ENCODE measurements at regions not wholly inside any gene's neighbourhood (a gene's known extent, or its start where the extent isn't known, plus 50 kb on each side); places are given as distances from the start of the nearest gene placed in this dataset.
"Not testable (repeated sequence)": the region's sequence is repeated elsewhere in the genome, so short reads cannot be mapped to it uniquely, and the experiment has no call there.

DNA sequence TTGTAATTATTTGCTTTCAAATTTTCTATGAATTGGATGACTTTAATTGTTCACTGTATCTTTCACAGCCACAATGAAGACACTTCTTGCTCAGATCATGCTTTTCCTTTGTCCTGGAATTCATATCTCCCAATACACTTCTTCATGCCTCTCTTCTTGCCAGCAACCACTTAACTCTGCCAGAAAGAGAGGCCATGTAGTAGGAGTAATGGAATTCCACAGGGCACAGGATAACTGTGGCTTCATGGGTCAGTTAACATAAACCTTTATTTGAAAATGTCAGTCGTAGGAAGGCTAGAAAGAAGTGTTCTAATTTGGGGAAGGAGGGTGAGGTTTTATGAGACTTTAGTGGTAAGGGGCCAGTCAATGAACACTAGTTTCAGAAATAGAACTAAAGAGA lies 190.3 kb downstream of the TMEM167A start:
- no peak for DNase-seq

DNA sequence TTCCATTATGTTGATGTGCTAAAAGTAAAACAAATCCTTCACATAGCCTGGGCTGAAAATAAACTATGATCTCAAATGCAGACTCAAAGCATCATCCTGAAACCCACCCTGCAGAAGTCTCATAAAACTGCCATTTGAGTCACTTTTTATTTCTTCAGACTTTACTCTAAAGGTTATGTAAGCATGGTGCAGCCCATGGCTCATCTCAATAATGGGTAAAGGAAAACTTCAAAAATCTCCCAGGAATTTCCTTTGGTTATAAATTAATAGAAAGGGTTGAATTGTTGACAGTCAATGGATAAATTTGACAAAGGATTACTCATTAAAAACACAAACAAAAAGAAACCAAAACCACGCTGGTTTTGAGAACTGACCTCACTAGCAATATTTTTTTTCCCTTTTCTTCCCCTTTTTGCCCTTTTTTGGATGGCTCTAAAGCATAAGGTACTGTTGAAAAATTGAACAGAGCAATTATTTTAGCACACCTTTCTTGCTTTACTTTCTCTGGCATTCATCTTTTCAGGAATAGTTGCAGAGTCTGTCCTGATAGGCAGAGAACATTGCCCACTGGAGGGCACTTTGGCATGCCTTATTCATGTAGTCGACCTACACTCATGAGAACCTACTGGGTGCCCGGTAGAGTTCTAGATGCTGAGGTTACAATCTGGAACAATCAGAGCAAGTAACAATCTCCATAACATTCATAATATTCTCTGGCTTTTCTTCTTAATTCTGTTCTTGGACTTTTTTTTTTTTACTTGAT lies 191.4 kb downstream of the TMEM167A start:
- DNase-seq: peak; percentile 77

DNA sequence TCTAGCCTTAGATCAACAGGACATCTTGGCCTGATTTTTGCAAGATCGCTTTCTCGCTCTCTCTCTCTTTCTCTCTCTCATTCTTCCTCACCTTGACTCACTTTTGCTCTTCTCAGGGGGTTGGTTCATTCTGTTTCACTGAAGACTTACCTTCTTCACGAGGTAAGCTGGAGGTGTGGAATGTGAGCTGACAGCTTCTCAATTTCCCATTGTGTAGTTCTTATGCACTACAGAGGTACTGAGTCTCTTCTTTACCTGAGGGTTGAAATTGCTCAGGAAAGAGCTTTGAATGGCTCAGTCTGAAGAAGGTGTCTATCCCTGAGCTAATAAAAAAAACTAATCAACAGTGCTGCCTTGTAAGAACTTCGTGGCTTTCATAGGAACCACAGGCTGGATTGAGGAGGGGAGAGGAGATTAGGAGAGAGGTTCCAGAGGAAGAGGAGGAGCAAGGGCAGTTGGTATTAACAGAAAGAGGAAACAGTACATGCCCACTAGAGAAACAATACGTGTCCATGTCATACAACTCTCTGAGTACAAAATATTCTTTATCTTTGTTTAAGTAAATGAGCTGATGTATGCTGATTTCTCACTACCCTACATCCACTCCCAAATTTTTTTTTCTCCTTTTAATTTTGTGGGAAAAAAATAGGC lies 192.2 kb downstream of the TMEM167A start:
- DNase-seq: peak; percentile 9

DNA sequence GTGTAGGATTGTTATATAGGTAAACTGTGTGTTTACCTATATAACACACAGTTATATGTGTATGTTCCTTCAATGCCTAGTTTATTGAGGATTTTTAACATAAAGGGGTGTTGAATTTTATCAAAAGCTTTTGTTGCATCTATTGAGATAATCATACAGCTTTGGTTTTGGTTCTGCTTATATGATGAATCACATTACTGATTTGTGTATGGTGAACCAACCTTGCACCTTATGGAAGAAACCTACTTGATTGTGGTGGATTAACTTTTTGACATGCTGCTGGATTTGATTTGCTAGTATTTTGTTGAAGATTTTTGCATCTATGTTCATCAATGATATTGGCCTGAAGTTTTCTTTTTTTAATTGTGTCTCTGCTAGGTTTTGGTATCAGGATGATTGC lies 194.9 kb downstream of the TMEM167A start:
- DNase-seq: no peak

DNA sequence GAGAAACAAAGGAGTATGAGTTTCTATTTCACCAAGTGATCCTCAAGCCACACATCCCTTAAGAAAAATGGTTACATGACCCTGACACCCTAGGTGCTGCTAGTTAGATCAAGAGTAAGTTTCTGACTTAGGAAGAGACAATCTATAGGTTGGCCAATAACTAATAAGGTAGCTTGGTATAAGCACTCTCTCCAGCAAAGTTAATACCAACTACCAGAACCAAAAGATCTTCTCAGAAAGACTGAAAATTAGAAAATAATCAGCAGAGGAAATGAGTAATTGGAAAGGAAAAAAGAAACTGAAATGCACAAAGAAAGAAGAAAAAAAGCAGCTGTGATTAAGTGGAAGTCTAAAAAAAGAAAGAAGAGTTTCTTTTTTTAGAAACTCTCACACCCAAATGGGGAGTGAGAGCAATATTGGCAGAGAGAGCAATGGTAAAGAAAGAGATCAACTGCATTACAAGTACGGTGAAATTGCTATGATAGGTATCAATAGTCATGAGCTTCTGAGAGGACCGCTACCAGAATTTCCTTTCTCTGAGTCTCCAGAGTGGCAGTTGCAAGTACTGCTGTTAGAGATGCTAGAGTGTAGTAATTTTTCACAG lies 195.5 kb downstream of the TMEM167A start:
- peak; percentile 41 for DNase-seq

DNA sequence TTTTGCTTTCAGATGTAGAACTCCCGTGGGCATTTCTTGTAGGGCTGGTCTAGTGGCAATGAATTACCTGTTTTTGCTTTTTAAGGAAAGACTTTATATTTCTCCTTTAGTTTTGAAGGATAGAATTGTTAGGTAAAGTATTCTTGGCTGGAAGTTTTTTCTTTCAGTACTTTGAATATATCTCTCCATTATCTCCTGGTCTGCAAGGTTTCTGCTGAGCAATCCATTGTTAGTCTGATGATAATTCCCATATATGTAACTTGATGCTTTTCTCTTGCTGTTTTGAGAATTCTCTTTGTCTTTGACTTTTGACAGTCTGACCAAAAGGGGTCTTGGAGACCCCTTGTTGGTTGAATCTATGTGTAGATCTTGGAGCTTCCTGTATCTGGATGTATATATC lies 198.1 kb downstream of the TMEM167A start:
- DNase-seq: no peak

DNA sequence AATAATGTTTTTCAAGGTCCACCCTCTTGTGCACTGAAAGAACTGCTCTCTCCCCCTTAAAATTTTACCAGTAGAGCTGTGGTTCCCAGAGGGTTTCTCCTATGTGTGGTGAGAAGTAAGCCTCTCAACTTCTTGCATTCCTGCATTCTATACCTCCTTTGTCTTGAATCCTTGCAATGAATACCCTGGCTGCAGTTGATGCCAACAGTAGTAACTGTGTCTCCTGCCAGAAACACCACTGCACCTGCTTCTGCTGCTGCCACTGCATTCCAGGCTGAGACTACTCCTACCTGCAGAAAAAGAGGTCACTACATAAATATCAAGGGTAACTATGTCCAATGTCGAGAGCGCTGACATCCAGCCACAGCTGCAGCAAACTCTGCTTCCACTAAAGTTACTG lies 203.7 kb downstream of the TMEM167A start:
- no peak for DNase-seq

DNA sequence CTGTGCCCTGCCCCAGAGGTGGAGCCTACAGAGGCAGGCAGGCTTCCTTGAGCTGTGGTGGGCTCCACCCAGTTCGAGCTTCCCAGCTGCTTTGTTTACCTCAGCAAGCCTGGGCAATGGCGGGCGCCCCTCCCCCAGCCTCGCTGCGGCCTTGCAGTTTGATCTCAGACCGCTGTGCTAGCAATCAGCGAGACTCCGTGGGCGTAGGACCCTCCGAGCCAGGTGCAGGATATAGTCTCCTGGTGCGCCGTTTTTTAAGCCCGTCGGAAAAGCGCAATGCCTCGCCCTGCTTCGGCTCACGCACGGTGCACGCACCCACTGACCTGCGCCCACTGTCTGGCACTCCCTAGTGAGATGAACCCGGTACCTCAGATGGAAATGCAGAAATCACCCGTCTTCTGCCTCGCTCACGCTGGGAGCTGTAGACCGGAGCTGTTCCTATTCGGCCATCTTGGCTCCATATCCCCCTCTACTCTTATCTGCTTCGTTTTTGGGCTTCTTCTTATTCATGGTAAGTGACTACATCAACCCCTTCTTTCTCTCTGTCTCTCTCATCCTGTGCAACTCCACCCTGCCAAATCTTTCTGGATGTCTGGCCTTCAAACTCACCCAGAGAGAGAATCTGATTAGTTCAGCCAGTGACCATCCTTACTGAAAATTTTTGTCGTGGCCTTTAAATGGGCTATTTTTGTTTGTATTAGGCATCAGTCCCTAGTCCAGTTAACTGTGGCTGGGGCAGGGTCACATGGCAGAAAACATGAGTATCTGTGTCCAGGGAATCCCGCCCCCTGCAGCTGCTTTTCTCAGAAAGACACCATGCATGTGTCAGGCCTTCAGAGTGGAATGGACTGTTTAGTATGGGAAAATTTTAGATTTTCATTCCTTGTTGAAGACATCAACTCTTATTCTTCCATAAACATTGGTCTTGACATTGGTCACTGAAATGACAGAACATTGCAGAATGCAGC lies 204.6 kb downstream of the TMEM167A start:
- not testable (repeated sequence) for DNase-seq

DNA sequence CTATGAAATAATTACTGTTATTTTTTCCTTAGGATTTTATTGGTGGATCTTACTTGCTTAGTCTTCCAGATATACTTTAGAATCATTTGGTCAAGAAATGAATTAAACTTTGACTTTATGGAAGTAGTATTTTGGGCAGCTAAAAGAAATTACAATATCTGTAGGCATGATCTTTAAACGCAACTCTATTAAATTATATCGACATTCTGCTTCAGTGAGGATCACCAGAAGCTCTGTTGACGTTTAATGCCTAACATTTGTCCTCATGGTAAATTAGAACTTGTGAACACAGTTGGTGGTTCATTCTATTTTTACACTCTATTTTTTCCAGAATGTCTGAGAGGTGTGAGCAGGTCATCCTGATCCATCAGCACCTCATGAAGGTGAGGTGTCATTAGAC lies 211.6 kb downstream of the TMEM167A start:
- no peak for DNase-seq

DNA sequence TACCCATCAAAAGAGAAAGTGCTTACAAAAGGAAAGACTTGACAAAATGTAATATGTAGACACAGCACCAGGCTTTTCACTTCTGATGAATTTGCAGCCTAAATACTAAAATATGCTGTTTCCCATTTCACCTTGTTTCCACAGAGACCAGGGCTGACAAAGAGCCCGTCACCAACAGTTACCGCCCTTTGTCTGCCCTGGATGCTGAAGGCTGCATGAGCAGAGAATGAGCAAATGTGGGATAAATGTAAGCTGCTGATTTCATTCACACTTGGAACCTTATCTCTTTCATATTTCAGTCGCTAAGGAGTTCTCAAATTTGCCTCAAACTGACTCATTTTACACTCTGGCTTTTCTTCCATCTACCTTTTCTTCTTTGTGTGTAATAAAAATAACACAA lies 213.9 kb downstream of the TMEM167A start:
- no peak for DNase-seq

DNA sequence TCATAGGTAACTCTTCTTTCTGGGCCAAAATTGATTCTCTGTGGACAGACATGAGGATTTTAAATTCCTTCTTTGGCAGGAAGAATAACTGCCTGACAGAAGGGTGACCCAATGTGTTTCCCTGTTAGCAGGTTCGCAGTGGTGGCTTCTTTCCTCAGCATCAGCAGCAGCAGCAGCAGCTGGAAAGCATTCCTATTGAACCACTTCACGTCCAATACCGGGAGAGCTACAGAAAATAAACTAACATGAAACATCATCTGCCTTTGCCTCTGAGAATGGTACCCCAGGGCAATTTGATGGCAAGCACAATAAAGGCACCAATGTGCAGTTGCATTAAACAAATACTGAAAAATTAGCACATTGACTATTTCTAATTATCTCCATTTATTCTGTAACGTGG lies 214.5 kb downstream of the TMEM167A start:
- no peak for DNase-seq

DNA sequence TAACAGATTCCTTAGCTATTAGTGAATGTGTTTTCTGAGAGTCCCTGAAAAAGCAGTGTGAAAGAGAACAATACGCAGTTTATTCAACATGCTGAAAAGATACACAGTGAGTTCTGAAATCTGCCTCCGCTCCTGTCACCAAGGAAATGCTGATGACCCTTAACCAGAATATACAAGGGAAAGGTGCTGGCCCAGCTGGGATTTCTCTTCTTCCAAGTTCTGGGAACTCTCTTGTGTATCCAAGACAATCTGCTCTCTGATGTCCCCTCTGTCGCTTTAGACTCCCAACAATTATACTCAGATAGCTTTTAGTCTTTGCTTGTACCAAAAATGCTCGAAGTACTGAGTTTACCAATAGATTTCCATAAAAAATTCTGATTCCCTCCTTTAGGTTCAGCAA lies 214.9 kb downstream of the TMEM167A start:
- DNase-seq: no peak

DNA sequence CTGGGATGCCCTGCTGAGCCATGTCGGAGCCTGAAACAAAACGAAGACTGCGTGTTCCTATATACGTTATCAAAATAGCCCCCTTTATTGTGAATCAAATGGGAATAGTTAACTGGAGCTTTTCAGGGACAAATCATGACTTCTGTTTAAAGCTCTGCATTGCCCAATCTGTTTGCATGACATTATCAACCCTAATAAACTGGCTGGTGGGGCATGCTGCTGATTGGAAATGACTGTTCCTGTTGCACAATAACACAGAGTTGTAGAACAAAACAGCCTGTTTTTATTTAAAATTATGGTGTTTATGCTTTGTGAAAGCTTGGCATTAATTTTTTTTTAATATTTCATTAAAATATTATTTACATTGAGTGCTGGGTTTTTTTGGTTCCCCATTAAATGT lies 215.5 kb downstream of the TMEM167A start:
- DNase-seq: peak; percentile 19

DNA sequence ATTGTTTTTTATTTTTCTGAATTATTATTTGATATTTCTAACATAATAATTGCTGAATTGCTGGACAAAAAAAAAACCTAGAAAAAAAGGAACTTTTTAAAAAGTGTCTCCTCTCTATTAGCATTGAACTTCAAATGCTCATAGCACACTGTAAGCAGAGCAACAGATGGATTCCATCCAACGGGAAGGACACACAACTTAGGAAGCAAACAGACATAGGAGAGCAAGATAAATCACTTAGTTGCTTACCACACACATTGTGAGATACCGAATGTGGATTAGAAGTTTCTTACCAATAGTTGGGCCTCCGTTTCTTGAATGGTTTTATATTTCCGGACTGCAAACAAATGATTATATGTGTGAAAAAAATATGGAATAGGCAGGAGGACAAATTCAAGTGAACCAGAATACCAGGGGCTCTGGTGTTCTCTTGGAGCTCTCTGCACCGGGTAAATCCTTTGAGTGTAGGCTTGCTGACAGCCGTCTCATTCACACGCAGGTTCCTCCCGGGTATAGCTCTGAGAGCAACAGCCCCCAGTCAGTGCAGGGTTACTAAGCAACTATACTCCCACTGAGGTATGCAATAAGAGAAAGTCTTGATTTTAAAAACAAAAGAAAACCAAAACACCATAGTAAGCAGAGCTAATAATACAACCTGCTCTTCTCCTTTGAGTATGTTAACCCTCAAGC lies 217.6 kb downstream of the TMEM167A start:
- no peak for DNase-seq

DNA sequence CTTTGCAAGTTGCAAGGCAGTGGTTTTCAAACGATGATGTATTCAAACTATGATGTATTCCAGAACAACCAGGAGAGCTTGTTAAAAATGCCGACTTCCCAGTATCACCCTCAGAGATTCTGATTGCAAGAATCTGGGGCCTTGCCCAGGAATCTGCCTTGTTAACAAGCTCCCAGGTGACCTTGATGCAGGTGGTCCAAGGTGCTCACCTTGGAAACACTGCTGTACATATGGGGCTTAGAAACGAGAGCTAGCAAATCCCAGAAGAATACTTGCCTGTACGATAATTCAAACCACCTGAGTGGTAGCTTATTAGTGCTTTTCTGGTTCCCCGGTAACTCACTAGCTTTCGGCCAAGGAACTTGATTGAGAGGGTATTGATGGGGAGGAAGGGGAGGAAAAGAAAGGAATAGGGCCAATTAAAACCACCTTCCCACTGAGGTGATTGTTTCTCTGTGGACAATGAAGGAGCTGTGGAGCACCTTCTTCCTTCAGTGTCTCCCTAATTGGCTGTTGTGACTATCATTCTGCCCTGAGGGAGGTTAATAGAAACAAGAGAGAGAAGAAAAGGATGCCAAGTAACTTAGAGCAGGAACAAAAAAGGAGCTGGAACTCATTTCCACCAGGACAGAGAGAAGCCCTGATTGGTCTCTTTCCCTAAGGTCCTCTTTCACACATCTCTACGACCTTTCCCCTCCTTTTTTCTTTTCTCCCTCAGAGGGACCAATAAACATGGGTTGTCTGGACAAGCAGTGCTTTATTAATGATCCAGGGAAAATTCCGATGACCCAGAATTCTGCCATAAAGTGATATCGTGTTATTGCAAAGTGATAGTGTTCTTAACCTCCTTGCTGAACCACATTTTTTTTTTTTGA lies 218.8 kb downstream of the TMEM167A start:
- DNase-seq: no peak

DNA sequence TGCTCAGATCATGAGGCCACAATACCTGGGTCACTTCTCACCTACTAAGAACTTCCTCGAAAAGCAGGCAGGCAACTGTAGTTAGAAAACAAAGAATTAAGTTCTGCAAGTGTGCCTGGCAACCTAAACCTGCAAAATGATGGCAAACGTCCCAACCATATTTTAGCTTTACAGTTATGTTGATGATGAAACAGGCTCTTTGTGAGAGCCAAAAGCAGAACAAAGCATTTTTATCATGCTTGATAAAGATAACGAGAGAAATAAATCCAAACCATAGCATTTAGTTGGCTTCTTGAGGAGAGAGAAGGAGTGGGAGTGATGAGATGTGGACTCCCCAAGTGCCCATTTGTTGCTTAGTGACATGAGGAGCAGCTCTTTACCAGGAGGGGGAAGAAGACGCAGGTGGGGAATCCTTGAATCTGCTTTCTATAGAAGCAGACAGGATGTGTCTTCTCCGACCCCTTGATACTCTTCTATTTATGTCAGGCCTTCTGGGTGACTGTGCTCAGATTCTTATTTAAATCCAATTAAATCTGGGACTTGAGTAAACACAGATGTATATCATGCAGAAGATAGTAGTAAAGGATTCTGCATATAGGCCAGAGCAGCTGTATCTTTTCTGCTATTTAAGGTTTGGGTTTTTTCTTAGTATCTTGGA lies 221.2 kb downstream of the TMEM167A start:
- DNase-seq: no peak

DNA sequence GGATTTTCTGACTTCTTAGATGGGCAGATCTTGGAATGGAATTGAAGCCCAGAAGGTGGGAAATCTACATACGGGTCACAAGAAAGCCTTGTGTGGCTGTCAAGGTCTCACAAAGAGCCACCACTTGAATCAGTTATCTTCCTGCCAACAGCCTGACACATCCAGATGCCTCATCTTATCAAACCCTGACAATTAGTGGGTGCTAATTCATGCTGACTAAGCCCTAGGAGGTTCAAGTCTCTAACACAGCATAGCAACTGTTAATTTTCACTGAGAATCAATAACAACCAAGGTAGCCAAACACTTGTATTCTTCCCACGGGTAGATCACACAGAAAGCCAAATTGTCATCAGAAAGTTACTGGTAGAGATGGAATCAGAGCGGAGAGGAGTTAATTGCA lies 222.2 kb downstream of the TMEM167A start:
- DNase-seq: no peak

DNA sequence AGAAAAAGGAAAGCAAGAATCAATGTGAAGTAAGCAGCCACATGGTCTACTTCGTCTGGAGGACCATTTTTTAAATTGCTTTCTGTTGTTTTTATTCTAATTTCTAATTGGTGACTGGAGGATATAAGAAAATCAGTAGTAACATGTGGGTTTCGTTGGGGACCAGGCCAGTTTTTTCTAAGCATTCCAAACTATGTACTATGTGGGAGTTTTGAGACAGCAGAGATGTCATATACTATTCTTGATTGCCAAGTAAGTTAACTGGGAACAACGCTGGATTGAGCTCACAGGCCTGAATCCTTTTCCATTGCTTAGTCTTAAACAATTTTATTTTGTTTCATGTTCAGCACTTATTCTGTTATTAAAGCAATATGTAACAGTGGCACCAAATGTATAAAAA lies 225.7 kb downstream of the TMEM167A start:
- DNase-seq: no peak

DNA sequence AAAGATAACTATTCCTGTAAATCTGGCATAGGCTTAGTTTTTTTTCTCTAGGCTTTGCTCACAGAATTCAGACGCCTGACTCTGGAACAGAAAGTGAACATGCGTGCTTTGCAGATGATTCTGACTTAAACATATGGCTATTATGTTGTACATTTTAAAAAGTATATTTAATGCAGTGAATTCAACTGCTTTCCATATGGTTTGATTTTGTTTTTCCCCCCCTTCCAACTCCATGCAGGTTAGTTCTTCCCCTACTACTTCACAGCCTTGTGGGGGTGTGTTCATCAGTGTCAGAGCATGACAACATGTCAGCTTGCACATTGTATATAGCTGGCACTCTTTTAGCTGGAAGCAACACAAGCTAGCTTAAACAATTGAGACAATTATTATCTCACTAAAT lies 226.8 kb downstream of the TMEM167A start:
- DNase-seq: no peak

DNA sequence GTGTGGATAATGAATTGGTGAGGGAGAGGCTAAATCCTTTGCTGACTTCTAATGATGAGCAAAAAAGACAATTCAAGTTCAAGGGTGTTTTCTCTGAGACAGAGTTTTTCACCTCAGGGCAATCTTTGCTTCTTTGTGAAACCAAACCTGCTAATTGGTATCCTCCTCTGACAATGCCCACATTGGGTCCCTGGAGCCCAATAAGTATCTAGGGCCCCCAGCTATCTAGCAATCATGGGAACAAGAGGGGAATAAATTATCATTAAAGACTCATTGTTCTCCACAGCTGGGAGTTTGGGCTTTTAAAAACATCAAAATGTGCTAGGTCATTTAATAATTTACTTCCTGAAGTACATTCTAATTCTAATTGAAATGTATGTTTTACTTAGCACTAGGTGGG lies 227.3 kb downstream of the TMEM167A start:
- DNase-seq: no peak

DNA sequence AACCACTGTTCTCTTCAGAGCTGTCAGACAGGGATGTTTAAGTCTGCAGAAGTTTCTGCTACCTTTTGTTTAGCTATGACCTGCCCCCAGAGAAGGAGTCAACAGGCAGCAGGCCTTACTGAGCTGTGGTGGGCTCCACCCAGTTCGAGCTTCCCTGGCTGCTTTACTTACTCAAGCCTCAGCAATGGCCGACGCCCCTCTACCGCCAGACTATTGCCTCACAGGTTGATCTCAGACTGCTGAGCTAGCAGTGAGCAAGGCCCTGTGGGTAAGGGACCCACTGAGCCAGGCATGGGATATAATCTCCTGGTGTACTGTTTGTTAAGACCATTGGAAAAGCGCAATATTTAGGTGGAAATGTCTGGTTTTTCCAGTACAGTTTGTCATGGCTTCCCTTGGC lies 229.6 kb downstream of the TMEM167A start:
- DNase-seq: no peak

Data from inflammatory macrophage treated with lipopolysaccharide for 4 hours (primary cell).